Psoas muscle (tissue), 7 donors: ENCODE measurements at regions not wholly inside any gene's neighbourhood (a gene's known extent, or its start where the extent isn't known, plus 50 kb on each side); places are given as distances from the start of the nearest gene placed in this dataset.

ENCODE experiments used
- ATAC-seq, 4 donors: fragments of 200-7000 bp; cut with Tn5 transposase; one replicate each; pipeline ENCODE4 v1.9.1; 2020; ENCODE audit warnings: moderate library complexity in 3 of 4, mild to moderate bottlenecking in 2 of 4
- DNase-seq, 2 donors: peaks; one replicate each; pipeline ENCODE4 v3.0.0-alpha.2; 2020
- H3K27ac ChIP-seq: fragments of 200-600 bp; one replicate; pipeline ENCODE4 v1.8.0; 2022
- H3K27me3 ChIP-seq, 3 donors: fragments of 200-600 bp in 1 of 3; one replicate each; pipeline versions ENCODE4 v1.6.1 to v1.8.0; 2013 to 2022; ENCODE audit warnings: low read length in 2 of 3, mild to moderate bottlenecking in 2 of 3, moderate library complexity in 1 of 3; ENCODE audit not compliant: insufficient read depth in 3 of 3
- H3K36me3 ChIP-seq, 2 donors: fragments of 200-600 bp in 1 of 2; one replicate each; pipeline versions ENCODE4 v1.6.1 to v1.8.0; 2013 to 2022; ENCODE audit warnings: low read depth in 1 of 2, mild to moderate bottlenecking in 1 of 2, moderate library complexity in 1 of 2; ENCODE audit not compliant: insufficient read depth in 1 of 2
- H3K4me1 ChIP-seq: fragments of 200-600 bp; one replicate; pipeline ENCODE4 v1.8.0; 2022
- H3K4me3 ChIP-seq: fragments of 200-600 bp; one replicate; pipeline ENCODE4 v1.8.0; 2022; ENCODE audit warnings: mild to moderate bottlenecking
- H3K9me3 ChIP-seq: fragments of 200-600 bp; one replicate; pipeline ENCODE4 v1.8.0; 2022
- WGBS, 3 donors: extraction: QIAGEN DNeasy Blood & Tissue Kit; methylation state at CpG; one replicate each; pipeline versions ENCODE4 v1.1.6 to v1.1.7; 2013; 5-methylcytosine and 5-hydroxymethylcytosine counted together
- intact Hi-C, 2 donors: fragments of 100-400 bp; cut with DNase I; formaldehyde crosslinking; loops; one replicate each; pipeline versions ENCODE4 v1.11.0 to v1.14.2; 2022
- TF ChIP-seq, protein P1 (sequence below): fragments of 200-600 bp; IDR thresholded peaks from one replicate; pipeline ENCODE4 v1.8.0; 2022; ENCODE audit warnings: antibody characterized with exemption
- donor health status: healthy with polysubstance abuse.
- donor health status: DM: no; HTN: no; CAD: no; lungs with moderate emphysema.
- donor health status: Bipolar disorder and iron deficiency.
- donor health status: healthy.
- donor health status: DM: yes; HTN: yes; CAD: no.
- donor health status: DM: no; HTN: no; CAD: no.
- donor health status: DM: yes; HTN: yes; CAD: no.

DNA sequence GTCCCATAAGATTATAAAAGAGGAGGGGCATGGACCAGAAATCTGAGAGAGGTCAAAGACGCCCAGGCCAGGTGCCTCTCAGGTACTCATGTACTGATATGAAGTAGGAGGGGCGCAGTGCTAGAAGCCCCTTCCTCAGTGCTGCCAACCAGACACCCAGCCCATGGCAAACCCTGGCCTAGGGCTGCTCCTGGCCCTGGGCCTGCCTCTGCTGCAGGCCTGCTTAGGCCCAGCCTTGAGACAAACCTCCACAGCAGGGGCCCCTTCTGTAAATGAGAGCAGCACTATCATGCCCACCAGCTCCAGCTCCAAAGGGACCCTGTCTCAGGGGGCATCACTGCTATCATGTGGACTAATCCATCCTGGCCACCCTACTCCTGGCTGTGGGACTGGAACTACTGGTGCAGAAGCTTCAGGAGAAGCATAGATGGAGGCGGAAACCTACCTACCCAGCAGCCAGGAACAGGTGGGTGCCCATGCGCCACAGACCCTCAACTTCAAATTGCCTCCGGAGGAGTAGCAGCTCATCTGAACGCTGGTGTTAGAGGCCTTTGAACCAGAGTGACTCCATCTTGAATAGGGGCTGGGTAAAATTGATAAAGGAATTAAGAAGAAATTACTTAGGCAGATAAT, 72.4 kb upstream of the LGSN start:
- 94 to 97% (median 96%) methylated on average over 6 of the region's 6 CpGs for WGBS, 3 donors
- H3K4me1 ChIP-seq: no peaks in the 10 kb centered on the region
- DNase-seq (no peak), ATAC-seq (no peak)
- H3K36me3 ChIP-seq: no peaks in the 10 kb centered on the region
- H3K27ac ChIP-seq: no peak overlapping the region
- intact Hi-C loops: no loop called here
- no peaks in the 10 kb centered on the region for H3K9me3 ChIP-seq
- TF ChIP-seq, protein P1, sequence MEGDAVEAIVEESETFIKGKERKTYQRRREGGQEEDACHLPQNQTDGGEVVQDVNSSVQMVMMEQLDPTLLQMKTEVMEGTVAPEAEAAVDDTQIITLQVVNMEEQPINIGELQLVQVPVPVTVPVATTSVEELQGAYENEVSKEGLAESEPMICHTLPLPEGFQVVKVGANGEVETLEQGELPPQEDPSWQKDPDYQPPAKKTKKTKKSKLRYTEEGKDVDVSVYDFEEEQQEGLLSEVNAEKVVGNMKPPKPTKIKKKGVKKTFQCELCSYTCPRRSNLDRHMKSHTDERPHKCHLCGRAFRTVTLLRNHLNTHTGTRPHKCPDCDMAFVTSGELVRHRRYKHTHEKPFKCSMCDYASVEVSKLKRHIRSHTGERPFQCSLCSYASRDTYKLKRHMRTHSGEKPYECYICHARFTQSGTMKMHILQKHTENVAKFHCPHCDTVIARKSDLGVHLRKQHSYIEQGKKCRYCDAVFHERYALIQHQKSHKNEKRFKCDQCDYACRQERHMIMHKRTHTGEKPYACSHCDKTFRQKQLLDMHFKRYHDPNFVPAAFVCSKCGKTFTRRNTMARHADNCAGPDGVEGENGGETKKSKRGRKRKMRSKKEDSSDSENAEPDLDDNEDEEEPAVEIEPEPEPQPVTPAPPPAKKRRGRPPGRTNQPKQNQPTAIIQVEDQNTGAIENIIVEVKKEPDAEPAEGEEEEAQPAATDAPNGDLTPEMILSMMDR: no peak
- no peaks in the 10 kb centered on the region for H3K27me3 ChIP-seq
- H3K4me3 ChIP-seq: no peak overlapping the region

DNA sequence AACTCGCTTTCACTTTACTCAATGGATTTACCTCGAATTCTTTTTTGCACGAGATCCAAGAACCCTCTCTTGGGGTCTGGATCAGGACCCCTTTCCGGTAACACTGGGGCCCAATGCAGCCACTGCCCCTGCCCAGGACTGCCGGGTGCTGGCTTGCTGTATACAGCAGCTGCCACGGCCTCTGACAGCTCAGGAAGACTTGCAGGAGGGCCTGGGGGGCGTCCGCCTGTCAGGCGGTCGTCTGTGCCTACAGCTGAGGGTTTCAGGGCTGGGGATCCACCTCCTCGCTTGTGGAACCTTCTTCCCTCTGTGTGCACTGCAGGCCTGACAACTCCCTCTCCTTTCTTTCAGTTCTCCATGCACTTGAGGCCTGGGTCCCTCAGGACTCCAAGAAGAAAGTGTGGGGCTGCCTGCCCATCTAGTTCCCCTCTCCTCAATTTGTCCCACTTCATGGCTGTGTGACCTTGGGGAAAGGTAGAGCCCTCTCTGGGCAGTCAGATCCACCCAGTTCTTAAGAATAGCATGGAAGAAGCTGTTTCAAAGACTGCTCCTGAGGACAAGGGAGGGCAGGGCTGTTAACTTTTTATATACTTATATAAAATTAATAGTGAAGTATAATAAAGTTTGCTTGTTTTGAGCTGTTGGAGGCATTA, 75.0 kb upstream of the LGSN start:
- H3K9me3 ChIP-seq: no peaks in the 10 kb centered on the region
- H3K27ac ChIP-seq: no peak overlapping the region
- ATAC-seq (no peak), DNase-seq (no peak)
- no peaks in the 10 kb centered on the region for H3K36me3 ChIP-seq
- H3K4me1 ChIP-seq: no peaks in the 10 kb centered on the region
- no peaks in the 10 kb centered on the region for H3K27me3 ChIP-seq
- WGBS, 3 donors: 80 to 87% (median 83%) methylated on average over 11 of the region's 11 CpGs
- H3K4me3 ChIP-seq: no peak overlapping the region
- intact Hi-C loops: no loop called here
- TF ChIP-seq, protein P1: no peak

DNA sequence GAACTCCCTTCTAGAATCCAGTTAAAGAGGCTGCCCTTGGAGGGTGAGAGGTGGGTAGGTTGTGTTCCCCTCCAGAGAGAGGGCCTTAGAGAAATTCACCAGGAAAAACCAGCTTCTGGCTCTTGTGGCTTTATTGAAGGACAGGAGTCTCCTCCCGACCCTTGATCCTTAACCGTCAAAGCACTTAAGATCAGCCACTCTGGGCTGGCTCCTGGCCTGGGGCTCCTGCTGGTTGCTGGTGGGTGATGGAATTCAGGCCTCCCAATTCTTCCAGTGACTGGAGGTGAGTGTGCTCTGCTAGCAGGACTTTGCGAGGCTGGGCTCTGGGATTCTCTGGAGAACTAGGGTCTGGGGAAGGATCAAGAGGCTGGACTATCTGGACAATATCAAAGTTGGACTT, 75.6 kb upstream of the LGSN start:
- Histone ChIP-seq H3K4me1 (no peaks in the 10 kb centered on the region), H3K4me3 (no peak overlapping the region), H3K27ac (no peak overlapping the region), H3K36me3 (no peaks in the 10 kb centered on the region), H3K27me3 (no peaks in the 10 kb centered on the region), H3K9me3 (no peaks in the 10 kb centered on the region)
- no peak for ATAC-seq
- DNase-seq: no peak
- 73 to 88% (median 85%) methylated on average over 3 of the region's 3 CpGs for WGBS, 3 donors
- TF ChIP-seq, protein P1: no peak
- intact Hi-C loops: no loop called here

DNA sequence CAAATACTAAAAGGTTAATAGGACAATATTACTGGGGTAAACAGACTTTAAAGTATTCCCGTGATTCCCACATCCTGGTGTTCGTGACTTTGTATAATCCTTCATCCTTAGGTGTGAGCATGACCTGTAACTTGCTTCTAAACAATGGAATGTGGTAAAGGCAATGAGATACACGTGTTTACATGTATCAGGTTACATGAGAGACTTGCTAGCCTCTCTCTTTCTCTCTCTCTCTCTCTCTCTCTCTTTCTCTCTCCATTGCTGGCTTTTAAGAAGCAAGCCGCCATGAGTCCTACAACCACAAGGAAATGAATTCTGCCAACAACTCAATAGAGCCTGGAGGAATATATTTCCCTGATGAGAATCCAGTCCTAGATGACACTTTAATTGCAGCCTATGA, 83.9 kb upstream of the LGSN start:
- Histone ChIP-seq H3K4me3 (no peak overlapping the region), H3K27ac (no peak overlapping the region), H3K9me3 (no peaks in the 10 kb centered on the region), H3K4me1 (no peaks in the 10 kb centered on the region), H3K36me3 (no peaks in the 10 kb centered on the region), H3K27me3 (no peaks in the 10 kb centered on the region)
- intact Hi-C loops: no loop called here
- TF ChIP-seq, protein P1: no peak
- ATAC-seq (no peak), DNase-seq (no peak)
- WGBS, 3 donors: 37 to 46% (median 43%) methylated on average over 4 of the region's 4 CpGs
